ENCODE measurements at regions not wholly inside any gene's neighbourhood (a gene's known extent, or its start where the extent isn't known, plus 50 kb on each side); places are given as distances from the start of the nearest gene placed in this dataset.
"Not testable (repeated sequence)": the region's sequence is repeated elsewhere in the genome, so short reads cannot be mapped to it uniquely, and the experiment has no call there.

- no peak for DNase-seq (ENCODE audit: low read depth in 2 of 2)
Measured at GRCh38 chr6:113662093-113662665, 195.0 kb upstream of the MARCKS start.

- no peak for DNase-seq (ENCODE audit: low read depth in 2 of 2)
Measured at GRCh38 chr6:113662688-113663333, 194.3 kb upstream of the MARCKS start.

GRCh38 chr6:113664909-113665308, 192.2 kb upstream of the MARCKS start:
- no peak for DNase-seq (ENCODE audit: low read depth in 2 of 2)

- DNase-seq (ENCODE audit: low read depth in 2 of 2) = no peak
Measured at GRCh38 chr6:113668641-113669408, 188.3 kb upstream of the MARCKS start.

GRCh38 chr6:113669606-113670005, 187.5 kb upstream of the MARCKS start:
- no peak for DNase-seq (ENCODE audit: low read depth in 2 of 2)

- no peak for DNase-seq (ENCODE audit: low read depth in 2 of 2)
Measured at GRCh38 chr6:113671421-113671820, 185.7 kb upstream of the MARCKS start.

- no peak for DNase-seq (ENCODE audit: low read depth in 2 of 2)
Measured at GRCh38 chr6:113672491-113673149, 184.5 kb upstream of the MARCKS start.

- no peak for DNase-seq (ENCODE audit: low read depth in 2 of 2)
Measured at GRCh38 chr6:113674075-113674474, 183.1 kb upstream of the MARCKS start.

- DNase-seq (ENCODE audit: low read depth in 2 of 2) = no peak
Measured at GRCh38 chr6:113676057-113676456, 181.1 kb upstream of the MARCKS start.

- no peak for DNase-seq (ENCODE audit: low read depth in 2 of 2)
Measured at GRCh38 chr6:113676968-113677367, 180.2 kb upstream of the MARCKS start.

- no peak for DNase-seq (ENCODE audit: low read depth in 2 of 2)
Measured at GRCh38 chr6:113679051-113679450, 178.1 kb upstream of the MARCKS start.

GRCh38 chr6:113680301-113680700, 176.8 kb upstream of the MARCKS start:
- DNase-seq (ENCODE audit: low read depth in 2 of 2) = no peak

- no peak for DNase-seq (ENCODE audit: low read depth in 2 of 2)
Measured at GRCh38 chr6:113683968-113684367, 173.2 kb upstream of the MARCKS start.

- no peak for DNase-seq (ENCODE audit: low read depth in 2 of 2)
Measured at GRCh38 chr6:113684382-113684901, 172.7 kb upstream of the MARCKS start.

GRCh38 chr6:113686049-113686448, 171.1 kb upstream of the MARCKS start:
- DNase-seq (ENCODE audit: low read depth in 2 of 2) = no peak

GRCh38 chr6:113689620-113690019, 167.5 kb upstream of the MARCKS start:
- DNase-seq (ENCODE audit: low read depth in 2 of 2) = not testable (repeated sequence)

- DNase-seq (ENCODE audit: low read depth in 2 of 2) = no peak
Measured at GRCh38 chr6:113690281-113691259, 166.6 kb upstream of the MARCKS start.

- no peak for DNase-seq (ENCODE audit: low read depth in 2 of 2)
Measured at GRCh38 chr6:113691260-113691656, 165.9 kb upstream of the MARCKS start.

- DNase-seq (ENCODE audit: low read depth in 2 of 2) = no peak
Measured at GRCh38 chr6:113693851-113694250, 163.3 kb upstream of the MARCKS start.

- no peak for DNase-seq (ENCODE audit: low read depth in 2 of 2)
Measured at GRCh38 chr6:113694278-113695077, 162.7 kb upstream of the MARCKS start.
